Panc1 (cell line): ENCODE measurements at regions not wholly inside any gene's neighbourhood (a gene's known extent, or its start where the extent isn't known, plus 50 kb on each side); places are given as distances from the start of the nearest gene placed in this dataset.

ENCODE experiments used
- ATAC-seq: fragments of 200-7000 bp; cut with Tn5 transposase; 2 replicates; pipeline ENCODE4 v1.9.1; 2020; ENCODE audit warnings: mild to moderate bottlenecking, moderate library complexity
- BruUV-seq: library from RNA; stranded (reverse); fragments of 400-500 nt; replicated peaks from 2 replicates; lab custom pipeline; 2021; lab: Mats Ljungman, UMichigan
- CTCF ChIA-PET: fragments of 300-600 bp; sonication (Branson Sonifier 250); formaldehyde crosslinking; loops from one replicate; lab custom pipeline; 2022; ENCODE audit warnings: antibody characterized with exemption; lab: Charles Lee
- POLR2A ChIA-PET: fragments of 300-600 bp; sonication (Branson Sonifier 250); formaldehyde crosslinking; loops from one replicate; lab custom pipeline; 2022; ENCODE audit warnings: antibody characterized with exemption; lab: Charles Lee
- DNase-seq: peaks from one replicate; pipeline ENCODE4 v3.0.0-alpha.2; 2010; ENCODE audit warnings: low read depth, low spot score
- H3K27ac ChIP-seq: 2 replicates; pipeline ENCODE4 v1.5.1; 2011; ENCODE audit warnings: mild to moderate bottlenecking, low read length, inconsistent platforms
- H3K27me3 ChIP-seq: fragments of 200-500 bp; sonication (Bioruptor generic); 2 replicates; pipeline ENCODE4 v1.6.0; 2014; ENCODE audit warnings: low read length, inconsistent platforms; ENCODE audit not compliant: control insufficient read depth, insufficient read depth
- H3K36me3 ChIP-seq: fragments of 200-500 bp; sonication (Bioruptor generic); 2 replicates; pipeline ENCODE4 v1.5.1; 2014; ENCODE audit warnings: inconsistent platforms, mild to moderate bottlenecking, low read length, moderate library complexity; ENCODE audit not compliant: control insufficient read depth, insufficient read depth
- H3K4me1 ChIP-seq: 2 replicates; pipeline ENCODE4 v1.5.1; 2011; ENCODE audit warnings: inconsistent platforms, mild to moderate bottlenecking, low read length, moderate library complexity; ENCODE audit not compliant: control insufficient read depth, insufficient read depth
- H3K4me3 ChIP-seq, 2 experiments: 2 replicates each; pipeline ENCODE4 v1.5.1; 2011 to 2012; ENCODE audit warnings: low read depth in 2 of 2, low read length in 2 of 2, mild to moderate bottlenecking in 2 of 2, inconsistent platforms in 1 of 2, moderate library complexity in 1 of 2
- H3K9me3 ChIP-seq: fragments of 200-500 bp; sonication (Bioruptor generic); 2 replicates; pipeline ENCODE4 v1.5.1; 2014; ENCODE audit warnings: low read depth, mild to moderate bottlenecking, inconsistent platforms, low read length, moderate library complexity; ENCODE audit not compliant: control insufficient read depth, insufficient read depth
- CTCF ChIP-seq: fragments of 450-650 bp; IDR thresholded peaks from 2 replicates; pipeline ENCODE4 v1.5.1; 2017; ENCODE audit warnings: mild to moderate bottlenecking
- POLR2AphosphoS5 ChIP-seq: IDR thresholded peaks from 2 replicates; pipeline ENCODE4 v1.6.1; 2012; ENCODE audit warnings: mild to moderate bottlenecking, low read depth, low read length, moderate library complexity
- REST ChIP-seq, 2 experiments: IDR thresholded peaks; 2 replicates each; pipeline ENCODE4 v1.6.1; 2011 to 2012; ENCODE audit warnings: low read depth in 2 of 2, control low read depth in 1 of 2, low read length in 1 of 2, mild to moderate bottlenecking in 1 of 2, moderate library complexity in 1 of 2; ENCODE audit not compliant: insufficient read depth in 1 of 2
- SIN3A ChIP-seq: IDR thresholded peaks from 2 replicates; pipeline ENCODE4 v1.6.1; 2012; ENCODE audit warnings: low read depth, mild to moderate bottlenecking, low read length, moderate library complexity, borderline replicate concordance; ENCODE audit not compliant: insufficient read depth
- TCF7L2 ChIP-seq: IDR thresholded peaks from 2 replicates; pipeline ENCODE4 v1.6.1; 2011; ENCODE audit warnings: mild to moderate bottlenecking, low read depth, low read length, inconsistent platforms
- in situ Hi-C: cut with HindIII; loops from 2 replicates; pipeline ENCODE4 v1.10.0; 2016; ENCODE audit warnings: low sequenced_read_pairs, low pct_unique_long_range_greater_than_20kb
- intact Hi-C: fragments of 100-400 bp; cut with micrococcal nuclease; formaldehyde crosslinking; loops from one replicate; pipeline ENCODE4 v1.10.0; 2022; ENCODE audit not compliant: unreplicated experiment

- ChIA-PET POLR2A (interaction anchor here (0.5 kb wide), 1 partner anchor 132 kb away, joined by 12 read pairs; no protein-coding TSS in a partner anchor), CTCF (interaction anchor here (0.6 to 1.0 kb wide), 3 partner anchors 12 to 427 kb away, joined by 3 to 14 read pairs (median 3); no protein-coding TSS in a partner anchor)
- H3K4me3 ChIP-seq, result peak overlapping the region; percentile 80 to 91
- in situ Hi-C loops, result no loop called here
- intact Hi-C loops, result loop anchor here (5.0 to 10.0 kb wide), 5 partner anchors 88 to 421 kb away; no protein-coding TSS in a partner anchor
- no TSS peak for BruUV-seq
- TF ChIP-seq REST (IDR thresholded peaks at IDR 0.05; ENCODE audit: insufficient read depth in 1 of 2, low read depth in 2 of 2, low read length in 1 of 2) (no peak), POLR2AphosphoS5 (peak; percentile 54; the same call in 1 of the 2 replicates), SIN3A (0 out of 2 replicates have a peak, but pooled peaks have one; percentile 41), TCF7L2 (0 out of 2 replicates have a peak, but pooled peaks have one; percentile 32), CTCF (no peak)
- peak; percentile 84 for ATAC-seq
- H3K9me3 ChIP-seq, result no peaks in the 10 kb centered on the region
- peak; percentile 93 for DNase-seq
- H3K36me3 ChIP-seq, result no peaks in the 10 kb centered on the region
- H3K27me3 ChIP-seq, result no peaks in the 10 kb centered on the region
- peaks cover 4% of the 10 kb centered on the region; the same call in 1 of the 2 replicates for H3K4me1 ChIP-seq
- H3K27ac ChIP-seq, result peak overlapping the region; percentile 91
These were observed 132.8 kb upstream of the ZNF184 start for GRCh38 chr6:27605401-27606342.

GRCh38 chr6:27604986-27605385 lies 132.1 kb upstream of the ZNF184 start:
- TF ChIP-seq REST (IDR thresholded peaks at IDR 0.05; ENCODE audit: insufficient read depth in 1 of 2, low read depth in 2 of 2, low read length in 1 of 2), result no peak
- intact Hi-C loops (loop anchor here (5.0 to 10.0 kb wide), 5 partner anchors 88 to 420 kb away; no protein-coding TSS in a partner anchor), in situ Hi-C loops (no loop called here)
- peak overlapping the region; percentile 91 for H3K27ac ChIP-seq
- ChIA-PET CTCF (interaction anchor here (0.6 kb wide), 2 partner anchors 233 to 427 kb away, joined by 5 to 14 read pairs; no protein-coding TSS in a partner anchor), POLR2A (interaction anchor here (0.7 kb wide), 1 partner anchor 1384 kb away, joined by 7 read pairs; no protein-coding TSS in a partner anchor)
- no peaks in the 10 kb centered on the region for H3K9me3 ChIP-seq
- peak overlapping the region; percentile 80 to 91 for H3K4me3 ChIP-seq
- H3K27me3 ChIP-seq, result no peaks in the 10 kb centered on the region
- no peaks in the 10 kb centered on the region for H3K36me3 ChIP-seq
- peaks cover 4% of the 10 kb centered on the region; the same call in 1 of the 2 replicates for H3K4me1 ChIP-seq
- DNase-seq, result no peak
- BruUV-seq, result no TSS peak
- 0 out of 2 replicates have a peak, but pooled peaks have one; percentile 34 for ATAC-seq
